OCI-LY7 (cell line): ENCODE measurements at regions not wholly inside any gene's neighbourhood (a gene's known extent, or its start where the extent isn't known, plus 50 kb on each side); places are given as distances from the start of the nearest gene placed in this dataset.

Experiments used
- EZH2phosphoT487 ChIP-seq: fragments of 200-600 bp; sonication (generic); IDR thresholded peaks from 2 replicates; pipeline ENCODE4 v1.6.1; 2018; ENCODE audit warnings: low read depth, borderline replicate concordance, mild to moderate bottlenecking, mixed run types, antibody characterized with exemption, low read length, moderate library complexity, mixed read lengths
- TF ChIP-seq, protein P1 (sequence below): fragments of 200-600 bp; sonication (generic); conservative IDR thresholded peaks from 2 replicates; pipeline ENCODE4 v1.5.1; 2014; ENCODE audit warnings: mild to moderate bottlenecking, antibody characterized with exemption, low read length, moderate library complexity, mixed read lengths

DNA sequence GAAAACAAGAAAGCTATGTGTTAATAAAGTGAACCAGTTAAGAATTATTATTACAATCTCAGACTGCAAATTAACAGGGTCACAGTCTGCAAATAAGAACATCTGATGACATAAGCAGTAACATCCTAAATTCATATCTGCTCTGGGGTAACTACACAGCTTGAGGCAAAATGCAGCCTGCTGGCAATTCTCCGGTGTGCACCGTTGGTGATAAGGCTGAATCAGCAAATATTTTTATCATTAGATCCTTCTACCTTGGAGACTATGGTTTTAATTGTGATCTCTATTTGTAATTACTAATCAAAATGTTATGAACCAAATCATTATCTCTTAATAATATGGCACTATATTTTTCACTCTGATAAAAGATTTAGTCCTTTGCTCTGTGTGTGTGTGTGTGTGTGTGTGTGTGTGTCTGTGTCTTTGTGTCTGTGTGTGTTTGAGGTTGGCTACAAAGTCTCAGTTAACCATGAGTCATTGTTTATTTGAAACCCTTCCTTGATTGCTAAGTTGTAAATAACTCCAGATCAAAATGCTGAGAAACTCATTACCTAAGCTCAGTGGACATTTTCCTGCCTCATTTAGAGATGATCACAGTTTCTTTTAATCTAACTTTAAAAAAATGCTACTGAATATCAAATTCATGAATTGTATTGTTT lies 442.6 kb downstream of the GXYLT1 start:
- TF ChIP-seq, protein P1, sequence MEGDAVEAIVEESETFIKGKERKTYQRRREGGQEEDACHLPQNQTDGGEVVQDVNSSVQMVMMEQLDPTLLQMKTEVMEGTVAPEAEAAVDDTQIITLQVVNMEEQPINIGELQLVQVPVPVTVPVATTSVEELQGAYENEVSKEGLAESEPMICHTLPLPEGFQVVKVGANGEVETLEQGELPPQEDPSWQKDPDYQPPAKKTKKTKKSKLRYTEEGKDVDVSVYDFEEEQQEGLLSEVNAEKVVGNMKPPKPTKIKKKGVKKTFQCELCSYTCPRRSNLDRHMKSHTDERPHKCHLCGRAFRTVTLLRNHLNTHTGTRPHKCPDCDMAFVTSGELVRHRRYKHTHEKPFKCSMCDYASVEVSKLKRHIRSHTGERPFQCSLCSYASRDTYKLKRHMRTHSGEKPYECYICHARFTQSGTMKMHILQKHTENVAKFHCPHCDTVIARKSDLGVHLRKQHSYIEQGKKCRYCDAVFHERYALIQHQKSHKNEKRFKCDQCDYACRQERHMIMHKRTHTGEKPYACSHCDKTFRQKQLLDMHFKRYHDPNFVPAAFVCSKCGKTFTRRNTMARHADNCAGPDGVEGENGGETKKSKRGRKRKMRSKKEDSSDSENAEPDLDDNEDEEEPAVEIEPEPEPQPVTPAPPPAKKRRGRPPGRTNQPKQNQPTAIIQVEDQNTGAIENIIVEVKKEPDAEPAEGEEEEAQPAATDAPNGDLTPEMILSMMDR = no peak
- TF ChIP-seq EZH2phosphoT487 = no peak
